ENCODE measurements at regions not wholly inside any gene's neighbourhood (a gene's known extent, or its start where the extent isn't known, plus 50 kb on each side); places are given as distances from the start of the nearest gene placed in this dataset.
"Not testable (repeated sequence)": the region's sequence is repeated elsewhere in the genome, so short reads cannot be mapped to it uniquely, and the experiment has no call there.

- intact Hi-C loops (cut with DNase I), result no loop called here
- no peaks in the 10 kb centered on the region for H3K4me1 ChIP-seq
- H3K27ac ChIP-seq, result no peak overlapping the region
- no peak overlapping the region for H3K4me3 ChIP-seq
- no peak for TF ChIP-seq CTCF (IDR thresholded peaks at IDR 0.05)
- ATAC-seq, result no peak
- DNase-seq, result no peak
- H3K36me3 ChIP-seq, result no peaks in the 10 kb centered on the region
- H3K9me3 ChIP-seq, result no peaks in the 10 kb centered on the region
- no peaks in the 10 kb centered on the region for H3K27me3 ChIP-seq
Observed at GRCh38 chr13:30063892-30064291, 213.5 kb upstream of the UBL3 start.

GRCh38 chr13:30061217-30061616 lies 210.8 kb upstream of the UBL3 start:
- H3K9me3 ChIP-seq, result no peaks in the 10 kb centered on the region
- no peaks in the 10 kb centered on the region for H3K36me3 ChIP-seq
- intact Hi-C loops (cut with DNase I), result no loop called here
- ATAC-seq (no peak), DNase-seq (no peak)
- no peaks in the 10 kb centered on the region for H3K4me1 ChIP-seq
- no peak for TF ChIP-seq CTCF (IDR thresholded peaks at IDR 0.05)
- no peaks in the 10 kb centered on the region for H3K27me3 ChIP-seq
- no peak overlapping the region for H3K27ac ChIP-seq
- H3K4me3 ChIP-seq, result no peak overlapping the region

GRCh38 chr13:30058429-30058828 lies 208.0 kb upstream of the UBL3 start:
- Histone ChIP-seq H3K4me3 (no peak overlapping the region), H3K27ac (no peak overlapping the region), H3K36me3 (no peaks in the 10 kb centered on the region), H3K27me3 (no peaks in the 10 kb centered on the region), H3K9me3 (no peaks in the 10 kb centered on the region), H3K4me1 (no peaks in the 10 kb centered on the region)
- no peak for DNase-seq
- no peak for TF ChIP-seq CTCF (IDR thresholded peaks at IDR 0.05)
- no peak for ATAC-seq
- intact Hi-C loops (cut with DNase I), result no loop called here

GRCh38 chr13:30054546-30054945 lies 204.1 kb upstream of the UBL3 start:
- not testable (repeated sequence) for ATAC-seq, DNase-seq

GRCh38 chr13:30053939-30054338 lies 203.5 kb upstream of the UBL3 start:
- no peak overlapping the region for H3K4me3 ChIP-seq
- H3K27ac ChIP-seq, result no peak overlapping the region
- ATAC-seq (no peak), DNase-seq (no peak)
- no peak for TF ChIP-seq CTCF (IDR thresholded peaks at IDR 0.05)
- no peaks in the 10 kb centered on the region for H3K9me3 ChIP-seq
- H3K4me1 ChIP-seq, result no peaks in the 10 kb centered on the region
- no peaks in the 10 kb centered on the region for H3K36me3 ChIP-seq
- intact Hi-C loops (cut with DNase I), result no loop called here
- peaks cover 0 to 8% of the 10 kb centered on the region in 2 donors for H3K27me3 ChIP-seq

More at GRCh38 chr13:30054546-30054945, 204.1 kb upstream of the UBL3 start:
- H3K4me3 ChIP-seq; H3K4me1 ChIP-seq; H3K27ac ChIP-seq; H3K9me3 ChIP-seq; H3K27me3 ChIP-seq; H3K36me3 ChIP-seq; intact Hi-C loops (cut with DNase I): not testable (repeated sequence)

GRCh38 chr13:30052120-30052519 lies 201.7 kb upstream of the UBL3 start:
- Histone ChIP-seq H3K27me3 (peaks cover 0 to 8% of the 10 kb centered on the region in 2 donors), H3K27ac (no peak overlapping the region), H3K9me3 (no peaks in the 10 kb centered on the region), H3K36me3 (no peaks in the 10 kb centered on the region), H3K4me3 (no peak overlapping the region), H3K4me1 (no peaks in the 10 kb centered on the region)
- ATAC-seq (no peak), DNase-seq (no peak)
- TF ChIP-seq CTCF (IDR thresholded peaks at IDR 0.05), result no peak
- intact Hi-C loops (cut with DNase I), result no loop called here

All from left lung (tissue), 4 donors.